ENCODE measurements at regions not wholly inside any gene's neighbourhood (a gene's known extent, or its start where the extent isn't known, plus 50 kb on each side); places are given as distances from the start of the nearest gene placed in this dataset.

DNA sequence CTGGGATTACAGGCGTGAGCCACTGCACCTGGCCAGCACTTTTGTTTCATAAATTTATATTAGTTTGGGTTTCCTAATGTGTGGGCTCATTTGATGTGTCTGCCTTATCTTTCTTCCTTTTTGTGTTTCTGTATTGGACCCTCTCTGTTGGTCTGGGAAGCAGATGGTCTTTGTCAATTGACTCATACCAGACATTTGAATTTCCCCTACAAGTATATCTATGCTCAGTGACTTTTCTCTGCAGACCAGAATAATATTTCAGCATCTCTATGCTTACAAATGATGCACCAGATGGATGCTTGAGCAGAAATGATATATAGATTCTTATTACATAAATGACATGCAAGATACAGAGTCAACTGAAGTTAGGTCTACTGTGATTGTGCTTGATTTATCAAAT, 329.9 kb upstream of the SLCO3A1 start:
- no peaks in the 10 kb centered on the region for H3K4me1 ChIP-seq (ENCODE audit: insufficient read depth, low read length)
- no peak for FAIRE-seq
- ATAC-seq: no peak
- no peak overlapping the region for H2AFZ ChIP-seq (ENCODE audit: low read length)
- intact Hi-C loops (cut with micrococcal nuclease; ENCODE audit: unreplicated experiment) (loop anchor here (2.0 kb wide), 1 partner anchor 221 kb away; no protein-coding TSS in a partner anchor), in situ Hi-C loops (cut with HindIII; ENCODE audit: extremely low pct_ligation_motif_present, low pct_unique_long_range_greater_than_20kb) (no loop called here)
- POLR2A ChIA-PET: no interaction called here
- no peak overlapping the region for H3K27ac ChIP-seq (ENCODE audit: extremely low read length, insufficient read depth, low read length)
- no peaks in the 10 kb centered on the region for H4K20me1 ChIP-seq (ENCODE audit: insufficient read depth, low read length)
- CTCF ChIA-PET (ENCODE audit: low intra/inter-chr PET ratio, low total read pairs): no interaction called here
- H3K4me3 ChIP-seq (replicated peaks in 1 of 3; ENCODE audit: insufficient read depth in 1 of 3, low read depth in 2 of 3, low read length in 3 of 3): no peak overlapping the region
- TF ChIP-seq, protein P1, sequence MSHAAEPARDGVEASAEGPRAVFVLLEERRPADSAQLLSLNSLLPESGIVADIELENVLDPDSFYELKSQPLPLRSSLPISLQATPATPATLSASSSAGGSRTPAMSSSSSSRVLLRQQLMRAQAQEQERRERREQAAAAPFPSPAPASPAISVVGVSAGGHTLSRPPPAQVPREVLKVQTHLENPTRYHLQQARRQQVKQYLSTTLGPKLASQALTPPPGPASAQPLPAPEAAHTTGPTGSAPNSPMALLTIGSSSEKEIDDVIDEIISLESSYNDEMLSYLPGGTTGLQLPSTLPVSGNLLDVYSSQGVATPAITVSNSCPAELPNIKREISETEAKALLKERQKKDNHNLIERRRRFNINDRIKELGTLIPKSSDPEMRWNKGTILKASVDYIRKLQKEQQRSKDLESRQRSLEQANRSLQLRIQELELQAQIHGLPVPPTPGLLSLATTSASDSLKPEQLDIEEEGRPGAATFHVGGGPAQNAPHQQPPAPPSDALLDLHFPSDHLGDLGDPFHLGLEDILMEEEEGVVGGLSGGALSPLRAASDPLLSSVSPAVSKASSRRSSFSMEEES (CRISPR knock-in tag; IDR thresholded peaks at IDR 0.05): no peak
- TF ChIP-seq YEATS4 (CRISPR knock-in tag; IDR thresholded peaks at IDR 0.05; ENCODE audit: borderline replicate concordance) (no peak), THAP11 (CRISPR knock-in tag; IDR thresholded peaks at IDR 0.05) (no peak), NFATC3 (CRISPR knock-in tag; IDR thresholded peaks at IDR 0.05) (no peak), EEA1 (CRISPR knock-in tag; IDR thresholded peaks at IDR 0.05; ENCODE audit: borderline replicate concordance) (no peak), ZNF530 (CRISPR knock-in tag; IDR thresholded peaks at IDR 0.05; ENCODE audit: low read depth) (no peak), POLR2A (IDR thresholded peaks at IDR 0.05; ENCODE audit: insufficient read depth in 1 of 2, low read depth in 2 of 2, low read length in 2 of 2) (no peak), ARNT2 (CRISPR knock-in tag; IDR thresholded peaks at IDR 0.05; ENCODE audit: low read depth) (no peak), ZNF329 (CRISPR knock-in tag; IDR thresholded peaks at IDR 0.05; ENCODE audit: low read depth) (no peak), ZFP82 (CRISPR knock-in tag; IDR thresholded peaks at IDR 0.05; ENCODE audit: borderline replicate concordance) (no peak)
- WGBS (ENCODE audit: low lambda C conversion rate): 10% methylated on average over 1 of the region's 1 CpG
- no peaks in the 10 kb centered on the region for H3K79me2 ChIP-seq (ENCODE audit: insufficient read depth, low read length)
- H3K9ac ChIP-seq (ENCODE audit: insufficient read depth, low read depth, low read length): no peak overlapping the region
- H3K36me3 ChIP-seq (replicated peaks in 1 of 2; ENCODE audit: control insufficient read depth in 1 of 2, insufficient read depth in 2 of 2, low read length in 2 of 2): no peaks in the 10 kb centered on the region
- no peak for DNase-seq (ENCODE audit: low spot score)
- no peaks in the 10 kb centered on the region for H3K27me3 ChIP-seq (ENCODE audit: control insufficient read depth in 1 of 2, insufficient read depth in 2 of 2, low read length in 2 of 2)
- BruUV-seq (replicated peaks): no TSS peak
- no peaks in the 10 kb centered on the region for H3K9me3 ChIP-seq (ENCODE audit: low read length)
- H3K4me2 ChIP-seq (ENCODE audit: low read depth, low read length): no peak overlapping the region

Data from HepG2 (cell line).